Uterus (tissue), 2 donors: ENCODE measurements at regions not wholly inside any gene's neighbourhood (a gene's known extent, or its start where the extent isn't known, plus 50 kb on each side); places are given as distances from the start of the nearest gene placed in this dataset.

Experiments used
- CTCF ChIP-seq, 4 experiments: fragments of 200-600 bp in 2 of 4; fragments of 450-650 bp in 2 of 4; sonication (generic) in 2 of 4; IDR thresholded peaks; one replicate each; pipeline ENCODE4 v1.5.1; 2016 to 2019; ENCODE audit warnings: antibody characterized with exemption in 4 of 4, mild to moderate bottlenecking in 2 of 4, moderate library complexity in 1 of 4
- POLR2A ChIP-seq, 2 donors: fragments of 450-650 bp; IDR thresholded peaks; one replicate each; pipeline ENCODE4 v1.6.1; 2016; ENCODE audit warnings: antibody characterized with exemption in 2 of 2, mild to moderate bottlenecking in 1 of 2, moderate library complexity in 1 of 2

GRCh38 chr2:21422050-21422449, 298.3 kb downstream of the TDRD15 start:
- no peak for TF ChIP-seq POLR2A (IDR thresholded peaks at IDR 0.05)
- TF ChIP-seq CTCF (IDR thresholded peaks at IDR 0.05): no peak
